Lower lobe of right lung (tissue), 2 donors: ENCODE measurements at regions not wholly inside any gene's neighbourhood (a gene's known extent, or its start where the extent isn't known, plus 50 kb on each side); places are given as distances from the start of the nearest gene placed in this dataset.

Experiments
- ATAC-seq, 2 donors: fragments of 200-7000 bp; cut with Tn5 transposase; one replicate each; pipeline ENCODE4 v1.9.1; 2020 to 2022; ENCODE audit warnings: mild to moderate bottlenecking in 2 of 2, moderate library complexity in 2 of 2
- DNase-seq: peaks from one replicate; pipeline ENCODE4 v3.0.0-alpha.2; 2020
- H3K27ac ChIP-seq: fragments of 200-600 bp; one replicate; pipeline ENCODE4 v1.8.0; 2022
- H3K27me3 ChIP-seq: fragments of 200-600 bp; one replicate; pipeline ENCODE4 v1.8.0; 2022; ENCODE audit warnings: low read depth
- H3K36me3 ChIP-seq: fragments of 200-600 bp; one replicate; pipeline ENCODE4 v1.8.0; 2022; ENCODE audit warnings: mild to moderate bottlenecking
- H3K4me1 ChIP-seq: fragments of 200-600 bp; one replicate; pipeline ENCODE4 v1.8.0; 2022
- H3K4me3 ChIP-seq: fragments of 200-600 bp; one replicate; pipeline ENCODE4 v1.8.0; 2022; ENCODE audit warnings: mild to moderate bottlenecking
- H3K9me3 ChIP-seq: fragments of 200-600 bp; one replicate; pipeline ENCODE4 v1.8.0; 2022
- intact Hi-C: fragments of 100-400 bp; cut with DNase I; formaldehyde crosslinking; loops from one replicate; pipeline ENCODE4 v1.11.0; 2022
- TF ChIP-seq, protein P1 (sequence below): fragments of 200-600 bp; IDR thresholded peaks from one replicate; pipeline ENCODE4 v1.8.0; 2022; ENCODE audit warnings: antibody characterized with exemption, mild to moderate bottlenecking
- donor health status: DM: no; HTN: yes; CAD: no; lungs with severe emphysema.

DNA sequence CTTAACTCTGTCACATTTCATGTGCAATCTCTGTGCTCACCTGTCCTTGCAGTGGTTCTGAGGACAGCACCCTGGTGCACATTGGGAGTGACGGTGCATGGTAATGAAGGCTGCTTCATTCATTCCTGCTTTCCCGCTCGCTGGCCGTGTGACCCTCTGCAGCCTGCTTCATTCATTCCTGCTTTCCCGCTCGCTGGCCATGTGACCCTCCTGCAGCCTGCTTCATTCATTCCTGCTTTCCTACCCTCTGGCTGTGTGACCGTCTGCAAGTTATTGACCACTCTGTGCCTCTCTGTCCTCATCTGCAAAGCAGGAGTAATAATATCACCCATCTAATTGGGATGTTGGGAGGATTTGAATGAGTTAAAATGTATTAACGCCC, 189.1 kb upstream of the TMEM132C start:
- TF ChIP-seq, protein P1, sequence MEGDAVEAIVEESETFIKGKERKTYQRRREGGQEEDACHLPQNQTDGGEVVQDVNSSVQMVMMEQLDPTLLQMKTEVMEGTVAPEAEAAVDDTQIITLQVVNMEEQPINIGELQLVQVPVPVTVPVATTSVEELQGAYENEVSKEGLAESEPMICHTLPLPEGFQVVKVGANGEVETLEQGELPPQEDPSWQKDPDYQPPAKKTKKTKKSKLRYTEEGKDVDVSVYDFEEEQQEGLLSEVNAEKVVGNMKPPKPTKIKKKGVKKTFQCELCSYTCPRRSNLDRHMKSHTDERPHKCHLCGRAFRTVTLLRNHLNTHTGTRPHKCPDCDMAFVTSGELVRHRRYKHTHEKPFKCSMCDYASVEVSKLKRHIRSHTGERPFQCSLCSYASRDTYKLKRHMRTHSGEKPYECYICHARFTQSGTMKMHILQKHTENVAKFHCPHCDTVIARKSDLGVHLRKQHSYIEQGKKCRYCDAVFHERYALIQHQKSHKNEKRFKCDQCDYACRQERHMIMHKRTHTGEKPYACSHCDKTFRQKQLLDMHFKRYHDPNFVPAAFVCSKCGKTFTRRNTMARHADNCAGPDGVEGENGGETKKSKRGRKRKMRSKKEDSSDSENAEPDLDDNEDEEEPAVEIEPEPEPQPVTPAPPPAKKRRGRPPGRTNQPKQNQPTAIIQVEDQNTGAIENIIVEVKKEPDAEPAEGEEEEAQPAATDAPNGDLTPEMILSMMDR: no peak
- ATAC-seq: no peak
- no peak for DNase-seq
- H3K27me3 ChIP-seq: no peaks in the 10 kb centered on the region
- no peaks in the 10 kb centered on the region for H3K9me3 ChIP-seq
- H3K4me3 ChIP-seq: no peak overlapping the region
- intact Hi-C loops: no loop called here
- no peak overlapping the region for H3K27ac ChIP-seq
- no peaks in the 10 kb centered on the region for H3K4me1 ChIP-seq
- no peaks in the 10 kb centered on the region for H3K36me3 ChIP-seq

- H3K27me3 ChIP-seq: no peaks in the 10 kb centered on the region
- no peaks in the 10 kb centered on the region for H3K9me3 ChIP-seq
- TF ChIP-seq, protein P1: no peak
- no peak overlapping the region for H3K4me3 ChIP-seq
- no peaks in the 10 kb centered on the region for H3K4me1 ChIP-seq
- no peak for ATAC-seq
- H3K36me3 ChIP-seq: no peaks in the 10 kb centered on the region
- DNase-seq: no peak
- intact Hi-C loops: no loop called here
- no peak overlapping the region for H3K27ac ChIP-seq
Observed at GRCh38 chr12:128078301-128078971, 188.5 kb upstream of the TMEM132C start.

DNA sequence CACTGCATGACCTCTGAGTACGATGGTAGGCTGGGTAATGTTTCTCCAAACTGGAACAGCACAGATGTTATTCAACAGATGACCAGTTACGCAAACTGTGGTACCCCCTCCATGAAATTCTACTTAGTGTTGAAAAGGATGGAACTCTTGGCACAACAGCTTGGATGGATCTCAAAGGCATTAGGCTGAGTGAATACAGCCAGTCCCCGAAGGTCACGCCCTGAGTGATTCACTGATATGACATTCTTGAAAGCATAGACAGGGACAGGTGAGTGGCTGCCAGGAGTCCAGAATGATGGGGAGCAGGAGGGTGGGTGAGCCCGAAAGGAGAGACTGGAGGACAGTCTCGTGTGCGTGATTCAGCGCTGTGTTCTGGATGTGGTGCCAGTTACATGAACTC, 187.5 kb upstream of the TMEM132C start:
- Histone ChIP-seq H3K4me3 (no peak overlapping the region), H3K9me3 (no peaks in the 10 kb centered on the region), H3K4me1 (no peaks in the 10 kb centered on the region), H3K36me3 (no peaks in the 10 kb centered on the region), H3K27ac (no peak overlapping the region), H3K27me3 (no peaks in the 10 kb centered on the region)
- no peak for DNase-seq
- TF ChIP-seq, protein P1: no peak
- intact Hi-C loops: no loop called here
- ATAC-seq: no peak

GRCh38 chr12:128083132-128083729, 183.7 kb upstream of the TMEM132C start:
- TF ChIP-seq, protein P1: no peak
- Histone ChIP-seq H3K36me3 (no peaks in the 10 kb centered on the region), H3K4me3 (no peak overlapping the region), H3K9me3 (no peaks in the 10 kb centered on the region), H3K27ac (no peak overlapping the region), H3K27me3 (no peaks in the 10 kb centered on the region), H3K4me1 (no peaks in the 10 kb centered on the region)
- ATAC-seq (no peak), DNase-seq (no peak)
- intact Hi-C loops: no loop called here

- intact Hi-C loops: no loop called here
- TF ChIP-seq, protein P1: no peak
- DNase-seq (no peak), ATAC-seq (no peak)
- Histone ChIP-seq H3K9me3 (no peaks in the 10 kb centered on the region), H3K27ac (no peak overlapping the region), H3K36me3 (no peaks in the 10 kb centered on the region), H3K4me1 (no peaks in the 10 kb centered on the region), H3K4me3 (no peak overlapping the region), H3K27me3 (no peaks in the 10 kb centered on the region)
Observed at GRCh38 chr12:128088926-128089325, 178.0 kb upstream of the TMEM132C start.
